Panc1 (cell line): ENCODE measurements at regions not wholly inside any gene's neighbourhood (a gene's known extent, or its start where the extent isn't known, plus 50 kb on each side); places are given as distances from the start of the nearest gene placed in this dataset.

Source experiments
- ATAC-seq: fragments of 200-7000 bp; cut with Tn5 transposase; 2 replicates; pipeline ENCODE4 v1.9.1; 2020; ENCODE audit warnings: mild to moderate bottlenecking, moderate library complexity
- BruUV-seq: library from RNA; stranded (reverse); fragments of 400-500 nt; replicated peaks from 2 replicates; lab custom pipeline; 2021; lab: Mats Ljungman, UMichigan
- CTCF ChIA-PET: fragments of 300-600 bp; sonication (Branson Sonifier 250); formaldehyde crosslinking; loops from one replicate; lab custom pipeline; 2022; ENCODE audit warnings: antibody characterized with exemption; lab: Charles Lee
- POLR2A ChIA-PET: fragments of 300-600 bp; sonication (Branson Sonifier 250); formaldehyde crosslinking; loops from one replicate; lab custom pipeline; 2022; ENCODE audit warnings: antibody characterized with exemption; lab: Charles Lee
- DNase-seq: peaks from one replicate; pipeline ENCODE4 v3.0.0-alpha.2; 2010; ENCODE audit warnings: low read depth, low spot score
- H3K27ac ChIP-seq: 2 replicates; pipeline ENCODE4 v1.5.1; 2011; ENCODE audit warnings: mild to moderate bottlenecking, low read length, inconsistent platforms
- H3K27me3 ChIP-seq: fragments of 200-500 bp; sonication (Bioruptor generic); 2 replicates; pipeline ENCODE4 v1.6.0; 2014; ENCODE audit warnings: low read length, inconsistent platforms; ENCODE audit not compliant: control insufficient read depth, insufficient read depth
- H3K36me3 ChIP-seq: fragments of 200-500 bp; sonication (Bioruptor generic); 2 replicates; pipeline ENCODE4 v1.5.1; 2014; ENCODE audit warnings: inconsistent platforms, mild to moderate bottlenecking, low read length, moderate library complexity; ENCODE audit not compliant: control insufficient read depth, insufficient read depth
- H3K4me1 ChIP-seq: 2 replicates; pipeline ENCODE4 v1.5.1; 2011; ENCODE audit warnings: inconsistent platforms, mild to moderate bottlenecking, low read length, moderate library complexity; ENCODE audit not compliant: control insufficient read depth, insufficient read depth
- H3K4me3 ChIP-seq, 2 experiments: 2 replicates each; pipeline ENCODE4 v1.5.1; 2011 to 2012; ENCODE audit warnings: low read depth in 2 of 2, low read length in 2 of 2, mild to moderate bottlenecking in 2 of 2, inconsistent platforms in 1 of 2, moderate library complexity in 1 of 2
- H3K9me3 ChIP-seq: fragments of 200-500 bp; sonication (Bioruptor generic); 2 replicates; pipeline ENCODE4 v1.5.1; 2014; ENCODE audit warnings: low read depth, mild to moderate bottlenecking, inconsistent platforms, low read length, moderate library complexity; ENCODE audit not compliant: control insufficient read depth, insufficient read depth
- CTCF ChIP-seq: fragments of 450-650 bp; IDR thresholded peaks from 2 replicates; pipeline ENCODE4 v1.5.1; 2017; ENCODE audit warnings: mild to moderate bottlenecking
- POLR2AphosphoS5 ChIP-seq: IDR thresholded peaks from 2 replicates; pipeline ENCODE4 v1.6.1; 2012; ENCODE audit warnings: mild to moderate bottlenecking, low read depth, low read length, moderate library complexity
- REST ChIP-seq, 2 experiments: IDR thresholded peaks; 2 replicates each; pipeline ENCODE4 v1.6.1; 2011 to 2012; ENCODE audit warnings: low read depth in 2 of 2, control low read depth in 1 of 2, low read length in 1 of 2, mild to moderate bottlenecking in 1 of 2, moderate library complexity in 1 of 2; ENCODE audit not compliant: insufficient read depth in 1 of 2
- SIN3A ChIP-seq: IDR thresholded peaks from 2 replicates; pipeline ENCODE4 v1.6.1; 2012; ENCODE audit warnings: low read depth, mild to moderate bottlenecking, low read length, moderate library complexity, borderline replicate concordance; ENCODE audit not compliant: insufficient read depth
- TCF7L2 ChIP-seq: IDR thresholded peaks from 2 replicates; pipeline ENCODE4 v1.6.1; 2011; ENCODE audit warnings: mild to moderate bottlenecking, low read depth, low read length, inconsistent platforms
- in situ Hi-C: cut with HindIII; loops from 2 replicates; pipeline ENCODE4 v1.10.0; 2016; ENCODE audit warnings: low sequenced_read_pairs, low pct_unique_long_range_greater_than_20kb
- intact Hi-C: fragments of 100-400 bp; cut with micrococcal nuclease; formaldehyde crosslinking; loops from one replicate; pipeline ENCODE4 v1.10.0; 2022; ENCODE audit not compliant: unreplicated experiment

- Histone ChIP-seq H3K27ac (no peak overlapping the region), H3K9me3 (no peaks in the 10 kb centered on the region), H3K4me1 (no peaks in the 10 kb centered on the region), H3K4me3 (no peak overlapping the region), H3K36me3 (no peaks in the 10 kb centered on the region), H3K27me3 (no peaks in the 10 kb centered on the region)
- TF ChIP-seq TCF7L2, result no peak
- no peak for TF ChIP-seq CTCF
- TF ChIP-seq REST (IDR thresholded peaks at IDR 0.05; ENCODE audit: insufficient read depth in 1 of 2, low read depth in 2 of 2, low read length in 1 of 2), result no peak
- no peak for TF ChIP-seq POLR2AphosphoS5
- no peak for TF ChIP-seq SIN3A
- in situ Hi-C loops, result no loop called here
- ATAC-seq (no peak), DNase-seq (no peak)
- POLR2A ChIA-PET, result no interaction called here
- CTCF ChIA-PET, result no interaction called here
- no TSS peak for BruUV-seq
- intact Hi-C loops, result no loop called here
These were observed 1127.3 kb upstream of the AUTS2 start for GRCh38 chr7:68470836-68471435.

GRCh38 chr7:68472688-68473087, 1125.6 kb upstream of the AUTS2 start:
- no peak for DNase-seq
- Histone ChIP-seq H3K27me3 (no peaks in the 10 kb centered on the region), H3K36me3 (no peaks in the 10 kb centered on the region), H3K27ac (no peak overlapping the region), H3K9me3 (no peaks in the 10 kb centered on the region), H3K4me3 (no peak overlapping the region), H3K4me1 (no peaks in the 10 kb centered on the region)
- POLR2A ChIA-PET, result no interaction called here
- BruUV-seq, result no TSS peak
- CTCF ChIA-PET, result no interaction called here
- intact Hi-C loops (no loop called here), in situ Hi-C loops (no loop called here)
- ATAC-seq, result no peak
- no peak for TF ChIP-seq CTCF
- TF ChIP-seq POLR2AphosphoS5, result no peak
- TF ChIP-seq SIN3A, result no peak
- TF ChIP-seq TCF7L2, result no peak
- no peak for TF ChIP-seq REST (IDR thresholded peaks at IDR 0.05; ENCODE audit: insufficient read depth in 1 of 2, low read depth in 2 of 2, low read length in 1 of 2)
